ENCODE measurements at regions not wholly inside any gene's neighbourhood (a gene's known extent, or its start where the extent isn't known, plus 50 kb on each side); places are given as distances from the start of the nearest gene placed in this dataset.

DNA sequence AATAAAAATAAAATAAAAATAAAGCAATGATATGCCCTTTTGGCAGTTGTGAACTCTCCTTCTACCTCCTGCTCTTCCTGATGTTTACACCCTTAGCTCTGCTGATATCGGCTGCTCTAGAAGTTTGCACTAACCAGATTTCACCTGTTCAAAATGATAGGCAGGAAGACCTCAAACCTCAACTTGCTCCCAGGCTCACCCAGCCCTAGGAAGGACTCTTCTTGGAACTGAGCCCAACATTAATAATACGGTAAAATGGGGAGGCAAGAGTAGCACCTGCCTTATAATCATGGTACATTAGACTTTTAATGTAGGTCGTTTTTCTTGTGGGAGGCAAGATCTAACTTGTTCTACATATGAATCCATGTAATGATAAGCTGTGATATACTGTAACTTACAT is 61.2 kb upstream of the MED13 start:
- TF ChIP-seq, protein P1, sequence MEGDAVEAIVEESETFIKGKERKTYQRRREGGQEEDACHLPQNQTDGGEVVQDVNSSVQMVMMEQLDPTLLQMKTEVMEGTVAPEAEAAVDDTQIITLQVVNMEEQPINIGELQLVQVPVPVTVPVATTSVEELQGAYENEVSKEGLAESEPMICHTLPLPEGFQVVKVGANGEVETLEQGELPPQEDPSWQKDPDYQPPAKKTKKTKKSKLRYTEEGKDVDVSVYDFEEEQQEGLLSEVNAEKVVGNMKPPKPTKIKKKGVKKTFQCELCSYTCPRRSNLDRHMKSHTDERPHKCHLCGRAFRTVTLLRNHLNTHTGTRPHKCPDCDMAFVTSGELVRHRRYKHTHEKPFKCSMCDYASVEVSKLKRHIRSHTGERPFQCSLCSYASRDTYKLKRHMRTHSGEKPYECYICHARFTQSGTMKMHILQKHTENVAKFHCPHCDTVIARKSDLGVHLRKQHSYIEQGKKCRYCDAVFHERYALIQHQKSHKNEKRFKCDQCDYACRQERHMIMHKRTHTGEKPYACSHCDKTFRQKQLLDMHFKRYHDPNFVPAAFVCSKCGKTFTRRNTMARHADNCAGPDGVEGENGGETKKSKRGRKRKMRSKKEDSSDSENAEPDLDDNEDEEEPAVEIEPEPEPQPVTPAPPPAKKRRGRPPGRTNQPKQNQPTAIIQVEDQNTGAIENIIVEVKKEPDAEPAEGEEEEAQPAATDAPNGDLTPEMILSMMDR (IDR thresholded peaks at IDR 0.05; ENCODE audit: low read depth, low read length, missing control alignments): no peak
- DNase-seq (ENCODE audit: extremely low read depth, low read depth): no peak
- no peak overlapping the region for H3K4me3 ChIP-seq (replicated peaks; ENCODE audit: low read depth, low read length)

DNA sequence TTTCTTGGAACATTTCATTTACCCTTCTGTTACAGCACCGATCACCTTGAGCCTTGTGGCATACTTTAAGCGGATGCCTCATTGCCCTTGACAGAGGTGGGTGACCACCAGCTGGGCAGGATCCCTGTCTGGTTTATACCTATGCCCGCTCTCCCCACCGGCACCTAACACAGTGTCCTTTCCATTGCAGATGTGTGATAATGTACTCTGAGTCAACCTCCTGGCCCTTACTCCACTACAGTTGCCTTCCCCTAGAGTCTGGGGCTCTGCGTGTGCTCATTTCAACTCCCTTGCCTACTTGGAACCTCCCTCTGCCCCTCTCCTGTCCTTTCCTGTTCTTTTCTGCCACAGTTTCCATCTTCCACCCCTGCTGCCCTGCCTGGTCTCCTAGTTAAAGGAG is 60.2 kb upstream of the MED13 start:
- H3K4me3 ChIP-seq (replicated peaks; ENCODE audit: low read depth, low read length): no peak overlapping the region
- TF ChIP-seq, protein P1 (IDR thresholded peaks at IDR 0.05; ENCODE audit: low read depth, low read length, missing control alignments): no peak
- no peak for DNase-seq (ENCODE audit: extremely low read depth, low read depth)

DNA sequence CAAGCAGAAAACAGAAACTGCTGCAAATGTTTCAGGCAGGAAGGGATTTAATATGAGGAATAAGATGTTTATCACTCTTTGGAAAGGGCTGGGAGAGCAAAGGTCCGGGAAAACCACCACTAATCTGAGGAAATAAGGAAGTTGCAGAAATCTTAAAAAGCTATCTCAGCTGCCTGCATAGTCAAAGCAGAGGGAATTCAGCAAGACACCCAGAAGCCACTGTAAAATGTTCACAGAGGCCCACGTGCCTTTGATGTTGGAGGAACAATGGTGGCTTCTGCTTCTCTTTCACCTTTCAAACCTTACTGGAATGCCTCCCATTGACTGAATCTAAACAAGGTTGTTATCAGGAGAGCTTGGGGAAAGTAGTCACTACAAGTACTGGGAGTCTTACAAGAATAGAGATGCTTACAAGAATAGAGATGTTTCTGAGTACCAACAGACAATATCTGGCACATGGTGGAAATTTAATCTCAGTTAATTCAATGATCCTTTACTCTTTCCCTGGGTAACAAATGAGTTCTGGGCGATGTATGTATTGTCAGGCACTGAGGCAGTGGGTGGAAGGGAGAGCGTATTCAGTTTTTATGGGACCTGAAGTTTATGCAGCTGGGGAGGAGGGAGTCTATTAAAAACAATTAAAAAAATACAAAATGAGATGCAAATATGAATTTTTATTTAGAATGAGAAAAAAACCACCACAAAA is 56.1 kb upstream of the MED13 start:
- no peak overlapping the region for H3K4me3 ChIP-seq (replicated peaks; ENCODE audit: low read depth, low read length)

DNA sequence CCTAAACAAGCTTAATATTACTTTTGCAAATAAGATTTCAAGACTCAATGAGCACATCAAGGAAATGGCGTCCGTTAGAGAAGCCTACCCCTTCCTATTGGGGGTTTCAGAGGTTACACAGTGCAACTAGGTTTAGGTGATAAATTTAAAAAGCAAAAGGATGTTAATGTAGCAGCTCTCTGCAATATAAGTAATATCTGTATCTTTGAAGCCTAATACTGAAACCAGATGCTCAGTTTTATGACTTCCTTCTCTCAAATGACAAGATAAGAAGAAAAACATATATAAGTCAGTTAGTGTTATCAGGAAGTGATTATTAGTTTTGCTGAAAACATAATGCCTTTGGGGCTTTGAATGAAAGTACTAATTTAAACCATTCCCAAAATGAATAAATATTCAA is 54.3 kb upstream of the MED13 start:
- TF ChIP-seq, protein P1 (IDR thresholded peaks at IDR 0.05; ENCODE audit: low read depth, low read length, missing control alignments): no peak
- DNase-seq (ENCODE audit: extremely low read depth, low read depth): no peak
- H3K4me3 ChIP-seq (replicated peaks; ENCODE audit: low read depth, low read length): no peak overlapping the region

More for the DNA sequence above, 56.1 kb upstream of the MED13 start:
- TF ChIP-seq, protein P1 (IDR thresholded peaks at IDR 0.05; ENCODE audit: low read depth, low read length, missing control alignments): no peak
- DNase-seq (ENCODE audit: extremely low read depth, low read depth): no peak
